ENCODE measurements at regions not wholly inside any gene's neighbourhood (a gene's known extent, or its start where the extent isn't known, plus 50 kb on each side); places are given as distances from the start of the nearest gene placed in this dataset.
"Not testable (repeated sequence)": the region's sequence is repeated elsewhere in the genome, so short reads cannot be mapped to it uniquely, and the experiment has no call there.

DNA sequence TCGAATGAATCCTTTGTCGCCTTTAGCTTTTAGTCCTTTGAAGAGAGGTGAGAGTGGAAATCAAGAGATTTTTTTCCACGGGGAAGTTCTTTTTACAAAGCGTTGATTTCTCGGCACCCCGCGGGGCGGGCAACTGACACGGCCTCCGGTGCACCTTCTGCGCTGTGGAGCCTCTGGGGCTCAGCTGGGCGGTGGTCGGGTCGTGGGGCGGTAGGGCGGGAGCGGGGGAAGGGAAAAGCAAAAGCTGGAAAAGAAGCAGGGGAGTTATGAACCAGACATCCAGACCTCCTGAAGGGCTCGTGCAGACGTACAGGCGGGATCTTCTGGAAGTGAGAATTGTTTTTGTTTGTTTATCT is 63.3 kb downstream of the PPIAL4C start:
- H3K4me3 ChIP-seq (ENCODE audit: low read length); H3K4me1 ChIP-seq (ENCODE audit: insufficient read depth, low read length); H3K27me3 Mint-ChIP-seq; H3K9me3 ChIP-seq (ENCODE audit: low read length); H3K36me3 ChIP-seq (ENCODE audit: insufficient read depth, low read length); POLR2A ChIA-PET; H3K27ac ChIP-seq (ENCODE audit: low read depth, low read length); CTCF ChIA-PET; H3K9me3 Mint-ChIP-seq; H3K27me3 ChIP-seq (ENCODE audit: insufficient read depth, low read length, poor library complexity, severe bottlenecking); H3K36me3 Mint-ChIP-seq: not testable (repeated sequence)
- H3K27ac Mint-ChIP-seq = peak overlapping the region in 2 of 8 donors; percentile 41 to 43
- peaks cover 8 to 20% (median 9%) of the 10 kb centered on the region in 3 donors for H3K4me1 Mint-ChIP-seq
- peak overlapping the region; percentile 32 to 91 (median 60) for H3K4me3 Mint-ChIP-seq
- DNase-seq = peak in 3 of 5 donors; percentile 17 to 48 (median 47)

DNA sequence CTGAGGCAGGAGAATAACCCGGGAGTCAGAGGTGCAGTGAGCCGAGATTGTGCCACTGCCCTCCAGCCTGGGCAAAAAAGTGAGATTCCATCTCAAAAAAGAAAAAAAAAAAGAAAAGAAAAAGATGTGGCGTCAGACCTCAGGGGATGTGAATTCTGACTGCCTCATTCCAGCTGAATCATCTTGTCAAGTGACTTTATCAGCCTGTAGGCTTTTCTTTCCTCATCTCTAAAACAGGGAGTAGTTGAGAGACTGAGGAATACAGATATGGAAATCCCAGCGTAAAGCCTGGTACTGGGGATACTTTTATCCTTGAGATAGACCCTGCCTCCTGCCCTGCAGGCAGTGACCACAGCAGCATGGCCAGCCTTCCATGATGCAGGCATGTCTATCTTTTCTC is 74.1 kb downstream of the PPIAL4C start:
- H3K27ac Mint-ChIP-seq; H3K4me1 Mint-ChIP-seq; POLR2A ChIA-PET; DNase-seq; H3K27me3 ChIP-seq (ENCODE audit: insufficient read depth, low read length, poor library complexity, severe bottlenecking); H3K9me3 Mint-ChIP-seq; H3K36me3 ChIP-seq (ENCODE audit: insufficient read depth, low read length); CTCF ChIA-PET; H3K36me3 Mint-ChIP-seq; H3K4me3 ChIP-seq (ENCODE audit: low read length); H3K4me1 ChIP-seq (ENCODE audit: insufficient read depth, low read length); H3K27me3 Mint-ChIP-seq; H3K4me3 Mint-ChIP-seq; H3K9me3 ChIP-seq (ENCODE audit: low read length); H3K27ac ChIP-seq (ENCODE audit: low read depth, low read length): not testable (repeated sequence)

DNA sequence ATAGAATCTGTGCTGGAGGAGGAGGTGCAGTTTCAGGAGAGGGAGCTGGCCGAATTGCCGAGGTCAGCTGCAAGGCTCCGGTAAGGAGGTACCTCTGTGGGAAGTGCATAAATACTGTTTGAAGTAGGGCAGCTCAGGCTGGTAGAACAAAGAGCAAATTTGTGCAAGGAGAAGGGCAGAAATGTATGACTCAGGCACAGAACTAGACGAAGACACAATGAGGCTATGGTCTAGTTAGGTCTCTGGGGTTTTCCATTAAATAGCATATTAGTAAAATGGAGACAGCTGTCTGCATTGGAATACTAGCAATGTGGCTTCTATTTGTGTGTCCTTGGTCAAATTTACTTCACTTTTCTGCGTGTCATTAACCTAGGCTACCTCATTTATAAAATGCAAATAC is 74.5 kb downstream of the PPIAL4C start:
- H3K27ac Mint-ChIP-seq; H3K36me3 ChIP-seq (ENCODE audit: insufficient read depth, low read length); H3K27me3 ChIP-seq (ENCODE audit: insufficient read depth, low read length, poor library complexity, severe bottlenecking); H3K9me3 Mint-ChIP-seq; DNase-seq; H3K36me3 Mint-ChIP-seq; H3K27ac ChIP-seq (ENCODE audit: low read depth, low read length); CTCF ChIA-PET; H3K4me3 ChIP-seq (ENCODE audit: low read length); H3K4me3 Mint-ChIP-seq; H3K9me3 ChIP-seq (ENCODE audit: low read length); POLR2A ChIA-PET; H3K4me1 Mint-ChIP-seq; H3K4me1 ChIP-seq (ENCODE audit: insufficient read depth, low read length); H3K27me3 Mint-ChIP-seq: not testable (repeated sequence)

- H3K9me3 Mint-ChIP-seq; H3K36me3 ChIP-seq (ENCODE audit: insufficient read depth, low read length); CTCF ChIA-PET; H3K27me3 Mint-ChIP-seq; H3K4me1 Mint-ChIP-seq; H3K27ac ChIP-seq (ENCODE audit: low read depth, low read length); H3K9me3 ChIP-seq (ENCODE audit: low read length); H3K4me3 Mint-ChIP-seq; H3K27me3 ChIP-seq (ENCODE audit: insufficient read depth, low read length, poor library complexity, severe bottlenecking); H3K27ac Mint-ChIP-seq; POLR2A ChIA-PET; H3K4me3 ChIP-seq (ENCODE audit: low read length); H3K4me1 ChIP-seq (ENCODE audit: insufficient read depth, low read length); DNase-seq: not testable (repeated sequence)
- peaks cover 0 to 13% (median 2%) of the 10 kb centered on the region in 3 donors for H3K36me3 Mint-ChIP-seq
These were observed 81.0 kb downstream of the PPIAL4C start for GRCh38 chr1:149664624-149665023.

DNA sequence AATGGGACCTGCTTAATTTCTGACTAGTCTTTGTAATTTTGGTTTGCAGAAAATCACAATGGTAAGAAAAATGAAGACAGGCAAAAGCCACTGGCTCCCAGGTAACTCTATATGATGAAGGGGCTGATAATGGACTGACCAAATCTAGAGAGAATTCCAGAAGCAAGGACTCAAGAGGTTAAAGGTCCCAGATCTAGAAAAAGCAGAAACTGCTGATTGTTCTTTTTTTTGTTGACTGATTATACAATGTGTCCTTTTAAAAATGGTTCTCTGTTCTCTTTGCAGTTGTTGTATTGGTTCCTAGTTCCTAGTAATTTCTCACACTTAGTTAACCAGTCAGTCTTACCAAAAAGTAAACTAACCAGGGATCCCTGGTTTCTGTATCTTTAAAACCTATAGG is 81.4 kb downstream of the PPIAL4C start:
- H3K27me3 Mint-ChIP-seq; POLR2A ChIA-PET; H3K4me1 Mint-ChIP-seq; H3K27ac Mint-ChIP-seq; H3K4me1 ChIP-seq (ENCODE audit: insufficient read depth, low read length); DNase-seq; H3K4me3 ChIP-seq (ENCODE audit: low read length); H3K27me3 ChIP-seq (ENCODE audit: insufficient read depth, low read length, poor library complexity, severe bottlenecking); H3K4me3 Mint-ChIP-seq; H3K36me3 ChIP-seq (ENCODE audit: insufficient read depth, low read length); H3K9me3 Mint-ChIP-seq; H3K27ac ChIP-seq (ENCODE audit: low read depth, low read length); CTCF ChIA-PET; H3K9me3 ChIP-seq (ENCODE audit: low read length): not testable (repeated sequence)
- H3K36me3 Mint-ChIP-seq = peaks cover 0 to 15% (median 2%) of the 10 kb centered on the region in 3 donors

- POLR2A ChIA-PET = not testable (repeated sequence)
These were observed 81.9 kb downstream of the PPIAL4C start for GRCh38 chr1:149665528-149665927.

DNA sequence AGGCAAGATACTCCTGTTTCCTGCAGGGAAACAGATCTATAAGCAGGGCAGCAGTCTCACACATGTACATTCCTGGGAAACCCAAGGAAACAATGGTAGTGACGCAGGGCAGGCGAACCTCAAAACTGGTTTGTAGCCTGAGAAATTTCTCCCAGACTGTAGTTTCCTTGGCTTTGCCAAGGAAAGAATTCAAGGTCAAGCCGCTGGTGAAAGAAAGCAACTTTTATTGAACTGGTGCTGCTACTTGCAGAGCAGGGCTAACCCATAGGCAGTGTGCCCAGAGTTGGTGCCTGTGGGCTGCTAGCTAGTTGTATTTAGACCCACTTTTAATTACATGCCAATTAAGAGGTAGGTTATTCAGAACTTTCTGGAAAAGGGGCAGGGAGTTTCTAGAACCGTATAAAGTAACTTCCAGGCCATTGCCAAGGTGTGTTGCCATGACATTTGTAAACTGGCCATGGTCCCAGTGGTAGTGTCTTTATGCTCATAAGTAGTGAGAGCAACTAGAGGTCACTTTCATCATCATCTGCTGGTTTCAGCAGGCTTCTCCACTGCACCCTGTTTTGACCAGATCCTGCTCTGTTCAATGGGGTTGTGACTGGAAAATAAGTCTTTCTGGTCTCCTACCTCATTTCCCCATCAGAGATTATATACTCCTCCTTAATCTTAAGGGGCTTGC is 89.7 kb downstream of the PPIAL4C start:
- H3K4me3 Mint-ChIP-seq; H3K27ac Mint-ChIP-seq; H3K27me3 ChIP-seq (ENCODE audit: insufficient read depth, low read length, poor library complexity, severe bottlenecking); DNase-seq; POLR2A ChIA-PET; H3K4me1 Mint-ChIP-seq; H3K9me3 ChIP-seq (ENCODE audit: low read length); H3K27me3 Mint-ChIP-seq; H3K9me3 Mint-ChIP-seq; CTCF ChIA-PET; H3K27ac ChIP-seq (ENCODE audit: low read depth, low read length); H3K4me3 ChIP-seq (ENCODE audit: low read length); H3K36me3 ChIP-seq (ENCODE audit: insufficient read depth, low read length); H3K4me1 ChIP-seq (ENCODE audit: insufficient read depth, low read length): not testable (repeated sequence)
- H3K36me3 Mint-ChIP-seq = peaks cover 0 to 12% (median 4%) of the 10 kb centered on the region in 3 donors

More at GRCh38 chr1:149665528-149665927, 81.9 kb downstream of the PPIAL4C start:
- H3K36me3 ChIP-seq (ENCODE audit: insufficient read depth, low read length); H3K27ac ChIP-seq (ENCODE audit: low read depth, low read length); H3K9me3 ChIP-seq (ENCODE audit: low read length); H3K27me3 Mint-ChIP-seq; H3K4me1 Mint-ChIP-seq; H3K9me3 Mint-ChIP-seq; H3K27ac Mint-ChIP-seq; H3K4me3 ChIP-seq (ENCODE audit: low read length); DNase-seq; H3K4me3 Mint-ChIP-seq; H3K4me1 ChIP-seq (ENCODE audit: insufficient read depth, low read length); CTCF ChIA-PET; H3K27me3 ChIP-seq (ENCODE audit: insufficient read depth, low read length, poor library complexity, severe bottlenecking): not testable (repeated sequence)
- peaks cover 0 to 16% (median 2%) of the 10 kb centered on the region in 3 donors for H3K36me3 Mint-ChIP-seq

GRCh38 chr1:149674921-149675320 is 91.3 kb downstream of the PPIAL4C start:
- H3K27ac Mint-ChIP-seq; H3K27ac ChIP-seq (ENCODE audit: low read depth, low read length); CTCF ChIA-PET; H3K4me1 ChIP-seq (ENCODE audit: insufficient read depth, low read length); H3K9me3 ChIP-seq (ENCODE audit: low read length); H3K27me3 ChIP-seq (ENCODE audit: insufficient read depth, low read length, poor library complexity, severe bottlenecking); H3K36me3 ChIP-seq (ENCODE audit: insufficient read depth, low read length); H3K4me3 ChIP-seq (ENCODE audit: low read length); POLR2A ChIA-PET; H3K36me3 Mint-ChIP-seq; H3K27me3 Mint-ChIP-seq; H3K4me1 Mint-ChIP-seq; DNase-seq; H3K4me3 Mint-ChIP-seq; H3K9me3 Mint-ChIP-seq: not testable (repeated sequence)

DNA sequence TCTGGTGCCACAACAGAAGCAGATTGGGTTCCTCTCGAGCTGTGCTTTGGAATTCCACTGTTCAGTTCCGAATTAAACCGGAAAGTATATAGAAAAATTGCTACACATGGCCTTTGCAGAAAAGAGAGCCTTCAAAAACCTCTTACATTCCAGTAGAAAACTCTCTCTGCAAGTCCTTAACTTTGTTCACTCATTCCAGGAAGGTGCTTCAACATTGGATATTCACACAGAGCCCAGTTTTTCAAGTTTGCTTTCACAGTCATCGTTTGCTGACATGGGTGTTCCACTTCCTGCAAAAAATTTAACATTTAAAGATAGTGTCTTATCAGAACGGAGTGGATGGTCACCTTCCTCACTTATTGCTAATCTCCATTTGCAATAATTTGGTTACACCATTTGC is 93.7 kb downstream of the PPIAL4C start:
- H3K27ac ChIP-seq (ENCODE audit: low read depth, low read length); H3K27ac Mint-ChIP-seq; H3K9me3 Mint-ChIP-seq; H3K4me3 Mint-ChIP-seq; H3K4me1 ChIP-seq (ENCODE audit: insufficient read depth, low read length); H3K4me1 Mint-ChIP-seq; H3K36me3 Mint-ChIP-seq; H3K27me3 ChIP-seq (ENCODE audit: insufficient read depth, low read length, poor library complexity, severe bottlenecking); H3K9me3 ChIP-seq (ENCODE audit: low read length); POLR2A ChIA-PET; H3K4me3 ChIP-seq (ENCODE audit: low read length); H3K36me3 ChIP-seq (ENCODE audit: insufficient read depth, low read length); CTCF ChIA-PET; DNase-seq; H3K27me3 Mint-ChIP-seq: not testable (repeated sequence)
